Endothelial cell (in vitro differentiated cells): ENCODE measurements at regions not wholly inside any gene's neighbourhood (a gene's known extent, or its start where the extent isn't known, plus 50 kb on each side); places are given as distances from the start of the nearest gene placed in this dataset.

ENCODE experiments used
- DNase-seq: peaks from one replicate; pipeline ENCODE4 v3.0.0; 2021; ENCODE audit warnings: low spot score
- H3K27ac Mint-ChIP-seq: one replicate; pipeline ENCODE4 v1.8.0; 2021; ENCODE audit warnings: mixed read lengths, inconsistent platforms; ENCODE audit not compliant: unreplicated experiment
- H3K27me3 Mint-ChIP-seq: one replicate; pipeline ENCODE4 v1.8.0; 2021; ENCODE audit warnings: mild to moderate bottlenecking, moderate library complexity, mixed read lengths, inconsistent platforms; ENCODE audit not compliant: unreplicated experiment
- H3K36me3 Mint-ChIP-seq: one replicate; pipeline ENCODE4 v1.8.0; 2021; ENCODE audit warnings: mild to moderate bottlenecking, low read depth, mixed read lengths, inconsistent platforms; ENCODE audit not compliant: unreplicated experiment
- H3K4me1 Mint-ChIP-seq: one replicate; pipeline ENCODE4 v1.8.0; 2021; ENCODE audit warnings: mild to moderate bottlenecking, mixed read lengths, inconsistent platforms; ENCODE audit not compliant: unreplicated experiment
- H3K4me3 Mint-ChIP-seq: one replicate; pipeline ENCODE4 v1.8.0; 2021; ENCODE audit warnings: mild to moderate bottlenecking, mixed read lengths, inconsistent platforms; ENCODE audit not compliant: unreplicated experiment
- H3K9me3 Mint-ChIP-seq: one replicate; pipeline ENCODE4 v1.8.0; 2021; ENCODE audit warnings: mixed read lengths, inconsistent platforms; ENCODE audit not compliant: unreplicated experiment
- TF ChIP-seq, protein P1 (sequence below): fragments of 200-600 bp; sonication (generic); IDR thresholded peaks from one replicate; pipeline ENCODE4 v1.5.0; 2021; ENCODE audit warnings: antibody characterized with exemption; ENCODE audit not compliant: unreplicated experiment

DNA sequence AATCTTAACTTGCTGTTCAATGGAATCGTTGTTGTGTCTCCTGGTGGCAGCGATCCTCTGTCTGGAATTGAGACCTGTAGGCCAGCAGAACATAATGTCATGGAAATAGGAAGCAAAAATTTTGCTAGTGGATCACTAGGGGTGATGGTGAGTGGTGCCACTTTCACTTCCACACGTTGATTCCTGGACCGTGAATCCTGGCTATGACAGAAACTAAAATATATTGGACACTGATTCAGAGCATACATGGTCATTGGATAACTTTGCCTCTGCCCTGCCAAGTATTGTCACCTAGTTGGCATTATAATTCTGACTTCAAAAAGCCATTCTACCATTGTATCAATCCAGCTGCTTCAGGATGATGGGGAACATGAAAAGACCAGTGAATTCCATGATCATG lies 353.2 kb downstream of the IRX1 start:
- no peaks in the 10 kb centered on the region for H3K27me3 Mint-ChIP-seq
- no peak overlapping the region for H3K27ac Mint-ChIP-seq
- peaks cover 4% of the 10 kb centered on the region for H3K9me3 Mint-ChIP-seq
- no peak for DNase-seq
- no peak overlapping the region for H3K4me3 Mint-ChIP-seq
- no peaks in the 10 kb centered on the region for H3K4me1 Mint-ChIP-seq
- TF ChIP-seq, protein P1, sequence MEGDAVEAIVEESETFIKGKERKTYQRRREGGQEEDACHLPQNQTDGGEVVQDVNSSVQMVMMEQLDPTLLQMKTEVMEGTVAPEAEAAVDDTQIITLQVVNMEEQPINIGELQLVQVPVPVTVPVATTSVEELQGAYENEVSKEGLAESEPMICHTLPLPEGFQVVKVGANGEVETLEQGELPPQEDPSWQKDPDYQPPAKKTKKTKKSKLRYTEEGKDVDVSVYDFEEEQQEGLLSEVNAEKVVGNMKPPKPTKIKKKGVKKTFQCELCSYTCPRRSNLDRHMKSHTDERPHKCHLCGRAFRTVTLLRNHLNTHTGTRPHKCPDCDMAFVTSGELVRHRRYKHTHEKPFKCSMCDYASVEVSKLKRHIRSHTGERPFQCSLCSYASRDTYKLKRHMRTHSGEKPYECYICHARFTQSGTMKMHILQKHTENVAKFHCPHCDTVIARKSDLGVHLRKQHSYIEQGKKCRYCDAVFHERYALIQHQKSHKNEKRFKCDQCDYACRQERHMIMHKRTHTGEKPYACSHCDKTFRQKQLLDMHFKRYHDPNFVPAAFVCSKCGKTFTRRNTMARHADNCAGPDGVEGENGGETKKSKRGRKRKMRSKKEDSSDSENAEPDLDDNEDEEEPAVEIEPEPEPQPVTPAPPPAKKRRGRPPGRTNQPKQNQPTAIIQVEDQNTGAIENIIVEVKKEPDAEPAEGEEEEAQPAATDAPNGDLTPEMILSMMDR: no peak
- H3K36me3 Mint-ChIP-seq: peaks cover 2% of the 10 kb centered on the region

DNA sequence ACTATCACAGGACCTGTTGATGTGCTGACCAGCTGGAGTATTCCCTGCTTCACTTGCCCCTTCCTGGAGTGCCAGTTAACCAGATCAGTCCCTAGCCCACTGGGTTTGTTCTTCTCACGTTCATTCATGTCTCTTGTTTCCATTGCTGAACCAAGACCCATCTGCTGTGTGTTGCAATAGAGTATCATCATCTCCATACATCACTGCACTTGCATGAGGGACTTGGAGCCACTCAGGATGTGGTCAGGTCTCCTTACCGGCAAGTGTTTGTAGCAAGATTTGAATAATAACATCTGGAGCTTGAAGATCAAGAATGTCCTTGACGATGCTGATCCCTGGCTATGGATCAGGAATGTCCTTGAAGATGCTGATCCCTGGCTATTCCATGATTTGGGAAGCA lies 358.6 kb downstream of the IRX1 start:
- Mint-ChIP-seq H3K9me3 (no peaks in the 10 kb centered on the region), H3K4me1 (no peaks in the 10 kb centered on the region), H3K4me3 (no peak overlapping the region), H3K36me3 (peaks cover 2% of the 10 kb centered on the region), H3K27me3 (peaks cover 3% of the 10 kb centered on the region), H3K27ac (no peak overlapping the region)
- TF ChIP-seq, protein P1: no peak
- no peak for DNase-seq

DNA sequence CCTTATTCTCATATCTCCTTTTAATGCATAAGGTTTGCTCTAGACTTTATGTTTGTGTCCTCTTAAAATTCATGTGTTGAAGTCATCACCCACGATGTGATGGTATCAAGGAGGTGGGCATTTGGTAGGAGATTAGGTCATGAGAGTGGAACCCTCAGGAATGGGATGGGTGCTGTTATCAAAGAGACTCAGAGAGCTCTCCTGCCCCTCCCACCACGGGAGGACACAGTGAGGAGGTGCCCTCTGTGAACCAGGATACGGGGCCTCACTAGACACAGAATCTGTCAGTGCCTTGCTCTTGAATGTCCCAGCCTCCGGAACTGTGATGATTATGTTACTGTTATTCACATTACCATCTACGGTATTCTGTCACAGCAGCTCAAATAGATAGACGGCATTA lies 359.0 kb downstream of the IRX1 start:
- H3K27me3 Mint-ChIP-seq: peaks cover 3% of the 10 kb centered on the region
- DNase-seq: no peak
- TF ChIP-seq, protein P1: no peak
- no peak overlapping the region for H3K27ac Mint-ChIP-seq
- H3K4me3 Mint-ChIP-seq: no peak overlapping the region
- no peaks in the 10 kb centered on the region for H3K4me1 Mint-ChIP-seq
- no peaks in the 10 kb centered on the region for H3K9me3 Mint-ChIP-seq
- H3K36me3 Mint-ChIP-seq: peaks cover 2% of the 10 kb centered on the region

DNA sequence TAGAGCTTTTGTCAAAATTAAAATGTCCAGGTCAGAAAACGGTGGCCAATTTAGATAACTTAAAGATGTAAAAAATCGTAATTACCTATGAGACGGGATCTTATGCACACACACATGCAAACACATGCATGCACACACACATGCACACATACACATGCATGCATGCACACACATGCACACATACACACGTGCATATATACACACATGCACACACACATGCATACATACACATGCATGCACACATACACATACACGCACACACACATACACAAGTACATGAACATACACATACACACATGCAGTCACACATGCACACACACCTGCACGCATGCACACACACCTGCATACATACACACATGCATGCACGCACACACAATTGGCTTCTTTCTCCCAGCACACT lies 362.0 kb downstream of the IRX1 start:
- Mint-ChIP-seq H3K36me3 (peaks cover 2% of the 10 kb centered on the region), H3K27me3 (peaks cover 3% of the 10 kb centered on the region), H3K9me3 (peaks cover 4% of the 10 kb centered on the region), H3K4me3 (no peak overlapping the region), H3K4me1 (no peaks in the 10 kb centered on the region), H3K27ac (no peak overlapping the region)
- no peak for DNase-seq
- TF ChIP-seq, protein P1: no peak

DNA sequence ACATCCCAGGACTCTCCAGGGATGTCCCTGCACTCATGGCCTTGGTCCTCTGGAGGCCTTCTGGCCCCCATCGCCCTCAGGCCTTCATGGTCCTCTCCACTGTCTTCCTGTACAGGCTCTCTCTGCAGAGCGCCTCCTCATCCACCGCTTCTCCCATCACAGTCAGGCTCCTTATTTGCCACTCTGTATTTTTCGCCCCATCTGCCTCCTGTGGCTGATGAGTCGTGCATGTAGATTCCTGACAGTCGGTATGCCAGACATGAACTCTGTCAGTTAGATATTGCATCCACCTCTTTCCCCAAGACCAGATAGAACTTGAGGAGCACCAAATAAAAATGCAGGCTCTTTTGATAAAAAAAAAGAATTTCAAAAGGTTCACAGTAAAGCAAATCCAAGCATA lies 362.8 kb downstream of the IRX1 start:
- no peak for DNase-seq
- H3K36me3 Mint-ChIP-seq: no peaks in the 10 kb centered on the region
- no peaks in the 10 kb centered on the region for H3K4me1 Mint-ChIP-seq
- H3K27ac Mint-ChIP-seq: no peak overlapping the region
- H3K4me3 Mint-ChIP-seq: no peak overlapping the region
- peaks cover 3% of the 10 kb centered on the region for H3K27me3 Mint-ChIP-seq
- H3K9me3 Mint-ChIP-seq: peaks cover 4% of the 10 kb centered on the region
- TF ChIP-seq, protein P1: no peak
